HTR-8/SVneo (cell line): ENCODE measurements at regions not wholly inside any gene's neighbourhood (a gene's known extent, or its start where the extent isn't known, plus 50 kb on each side); places are given as distances from the start of the nearest gene placed in this dataset.
"Not testable (repeated sequence)": the region's sequence is repeated elsewhere in the genome, so short reads cannot be mapped to it uniquely, and the experiment has no call there.

Experiments used
- DNase-seq: peaks from one replicate; pipeline ENCODE4 v3.0.0; 2011; ENCODE audit warnings: low spot score, mixed read lengths; ENCODE audit not compliant: insufficient read length
- FAIRE-seq: peaks from 2 replicates; lab custom pipeline; 2011; peaks lifted over from hg19 to GRCh38; lab: Jason Lieb, UNC

DNA sequence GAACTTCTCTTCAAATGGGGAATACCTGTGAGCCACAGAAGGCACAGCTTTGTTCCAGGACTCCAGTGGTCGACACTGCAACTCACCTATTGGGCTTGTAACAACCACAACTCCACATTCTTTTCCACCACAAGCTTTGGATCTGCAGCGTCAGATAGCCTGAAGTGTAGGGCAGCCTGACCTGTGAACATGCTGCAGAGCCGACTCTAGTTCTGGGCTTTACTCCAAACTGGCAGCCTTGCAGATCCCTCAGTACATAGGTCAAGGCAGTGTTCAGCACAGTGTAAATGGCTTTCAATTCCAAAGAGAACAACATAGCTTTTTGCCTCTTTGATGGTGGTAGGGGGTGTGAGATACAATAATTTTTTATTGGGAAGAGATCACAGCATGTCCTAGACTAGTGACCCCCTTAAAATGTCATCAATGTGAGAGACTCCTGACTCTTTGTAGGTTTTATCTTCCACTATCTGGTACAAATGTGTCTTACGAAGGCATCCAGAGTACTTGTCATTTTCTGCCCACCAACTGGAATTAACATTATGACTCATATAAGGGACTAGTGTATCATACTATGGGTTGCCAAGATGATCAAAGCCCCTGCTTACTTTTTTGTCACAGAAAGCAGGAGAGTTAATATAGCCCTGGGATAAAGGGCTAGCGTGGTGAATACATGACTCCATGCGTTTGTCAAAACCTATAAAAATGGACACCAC lies 149.8 kb downstream of the COPS8 start:
- no peak for DNase-seq
- peak; percentile 46 for FAIRE-seq

DNA sequence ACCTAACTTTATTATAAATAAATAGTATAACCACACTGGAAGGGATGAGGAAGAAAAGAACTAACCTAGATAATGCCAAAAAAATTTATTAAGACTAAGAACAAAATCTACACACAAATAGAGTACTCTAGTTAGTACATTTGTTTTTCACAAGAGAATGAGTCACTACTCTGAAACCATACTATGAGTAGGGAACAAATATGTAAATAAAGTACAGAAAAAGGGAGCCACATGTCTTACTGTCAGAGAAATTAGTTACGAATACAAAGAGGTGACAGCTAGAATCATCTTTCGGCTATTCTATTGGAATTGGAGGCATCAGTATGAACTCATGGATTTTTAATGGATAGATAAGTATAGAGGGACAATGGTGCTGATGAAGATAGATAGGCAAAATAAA lies 150.5 kb downstream of the COPS8 start:
- FAIRE-seq (no peak), DNase-seq (no peak)

DNA sequence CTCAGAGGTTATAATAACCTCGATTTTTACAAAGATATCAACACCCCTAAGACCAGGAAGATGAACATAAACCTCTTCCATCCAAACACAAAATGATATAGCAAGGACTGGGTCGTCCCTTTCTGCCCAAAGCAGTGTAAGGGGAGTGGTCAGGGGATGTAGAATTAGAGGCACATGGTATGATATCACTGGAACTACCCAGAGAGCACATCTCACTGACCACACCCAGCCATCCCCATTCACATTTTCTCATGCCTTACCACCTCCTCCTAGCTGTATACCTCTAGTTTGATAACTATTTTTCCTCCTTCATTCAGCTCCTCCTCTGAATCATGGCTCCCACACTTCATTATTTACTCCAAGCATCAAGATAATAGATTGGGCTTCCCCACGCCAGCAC lies 152.6 kb downstream of the COPS8 start:
- DNase-seq (no peak), FAIRE-seq (no peak)

DNA sequence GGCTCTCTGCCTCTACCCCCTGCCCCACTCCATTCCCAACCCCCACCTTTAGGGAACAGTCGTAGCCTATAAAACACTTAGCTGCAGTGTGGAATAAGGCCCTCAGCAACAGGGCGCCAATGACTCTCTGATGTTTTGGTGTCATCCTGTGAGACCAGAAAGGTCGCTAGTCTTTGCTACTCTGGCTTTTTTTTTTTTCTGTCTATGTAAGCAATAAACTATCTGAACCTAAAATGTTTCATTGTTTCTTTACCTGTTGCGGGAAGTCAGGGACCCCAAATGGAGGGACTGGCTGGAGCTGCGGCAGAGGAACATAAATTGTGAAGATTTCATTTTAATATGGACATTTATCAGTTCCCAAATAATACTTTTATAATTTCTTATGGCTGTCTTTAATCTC lies 154.6 kb downstream of the COPS8 start:
- FAIRE-seq = no peak
- no peak for DNase-seq

DNA sequence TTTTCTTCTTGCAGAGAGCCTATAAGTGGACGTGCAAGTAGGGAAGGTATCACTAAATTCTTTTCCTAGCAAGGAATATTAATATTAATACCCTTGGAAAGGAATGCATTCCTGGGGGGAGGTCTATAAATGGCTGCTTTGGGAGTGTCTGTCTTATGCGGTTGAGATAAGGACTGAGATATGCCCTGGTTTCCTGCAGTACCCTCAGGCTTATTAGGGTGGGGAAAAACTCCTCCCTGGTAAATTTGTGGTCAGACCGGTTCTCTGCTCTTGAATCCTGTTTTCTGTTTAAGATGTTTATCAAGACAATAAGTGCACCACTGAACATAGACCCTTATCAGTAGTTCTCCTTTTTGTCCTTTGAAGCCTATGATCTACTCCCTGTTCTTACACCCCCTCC lies 155.2 kb downstream of the COPS8 start:
- not testable (repeated sequence) for DNase-seq, FAIRE-seq

DNA sequence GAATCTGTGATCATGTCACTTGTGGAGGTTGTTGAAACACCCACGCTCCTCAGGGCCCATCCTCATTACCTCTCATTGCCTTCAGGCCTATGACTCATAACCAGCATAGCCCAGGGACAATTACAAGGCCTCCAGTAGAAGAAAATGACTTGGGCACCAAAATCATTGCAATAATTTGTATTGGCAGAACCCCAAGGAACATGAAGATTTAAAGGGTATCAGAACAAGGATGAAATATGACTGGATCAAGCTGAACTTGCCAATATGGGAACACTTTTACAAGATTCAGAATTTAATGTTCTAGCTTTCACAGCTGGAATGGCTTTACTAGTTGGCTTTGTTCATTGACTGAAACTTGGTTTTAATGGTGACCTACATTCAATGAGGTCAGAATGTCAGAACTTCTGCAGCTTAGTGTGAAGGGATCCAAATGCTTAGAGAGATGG lies 156.4 kb downstream of the COPS8 start:
- FAIRE-seq (no peak), DNase-seq (no peak)

DNA sequence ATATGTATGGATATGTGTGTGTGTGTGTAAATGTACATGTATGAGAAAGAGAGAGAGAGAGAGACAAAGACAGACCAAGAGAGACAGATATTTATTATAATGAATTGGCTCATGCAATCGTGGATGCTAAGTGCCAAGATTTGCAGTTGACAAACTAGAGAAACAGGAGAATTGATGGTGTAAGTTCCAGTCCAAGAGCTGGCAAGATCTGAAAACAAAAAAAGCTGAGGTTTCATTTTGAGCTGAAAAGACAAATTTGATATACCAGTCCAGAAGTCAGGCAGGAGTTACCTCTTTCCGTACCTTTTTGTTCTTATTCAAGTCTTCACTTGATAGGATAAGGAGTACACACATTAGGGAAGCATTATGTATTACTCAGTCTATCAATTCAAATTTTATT lies 157.8 kb downstream of the COPS8 start:
- no peak for FAIRE-seq
- DNase-seq = no peak

DNA sequence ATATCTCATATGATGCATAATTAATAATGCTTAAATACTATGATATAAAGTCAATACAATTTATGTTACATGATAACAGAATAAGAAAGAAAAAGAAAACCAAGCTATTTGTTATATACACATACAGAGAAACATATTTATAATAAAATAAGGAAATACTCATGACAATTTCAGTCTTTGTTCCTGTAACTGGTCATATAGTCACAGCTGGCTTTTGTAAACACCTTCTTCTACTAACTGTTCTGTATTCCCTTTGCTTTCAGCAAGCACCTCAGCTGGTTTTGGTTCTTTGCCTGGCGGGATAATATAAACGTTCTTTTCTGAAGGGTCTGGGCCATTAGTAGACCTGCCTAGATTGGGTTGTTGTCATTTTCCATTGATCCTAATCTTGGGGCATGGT lies 158.5 kb downstream of the COPS8 start:
- FAIRE-seq = no peak

DNA sequence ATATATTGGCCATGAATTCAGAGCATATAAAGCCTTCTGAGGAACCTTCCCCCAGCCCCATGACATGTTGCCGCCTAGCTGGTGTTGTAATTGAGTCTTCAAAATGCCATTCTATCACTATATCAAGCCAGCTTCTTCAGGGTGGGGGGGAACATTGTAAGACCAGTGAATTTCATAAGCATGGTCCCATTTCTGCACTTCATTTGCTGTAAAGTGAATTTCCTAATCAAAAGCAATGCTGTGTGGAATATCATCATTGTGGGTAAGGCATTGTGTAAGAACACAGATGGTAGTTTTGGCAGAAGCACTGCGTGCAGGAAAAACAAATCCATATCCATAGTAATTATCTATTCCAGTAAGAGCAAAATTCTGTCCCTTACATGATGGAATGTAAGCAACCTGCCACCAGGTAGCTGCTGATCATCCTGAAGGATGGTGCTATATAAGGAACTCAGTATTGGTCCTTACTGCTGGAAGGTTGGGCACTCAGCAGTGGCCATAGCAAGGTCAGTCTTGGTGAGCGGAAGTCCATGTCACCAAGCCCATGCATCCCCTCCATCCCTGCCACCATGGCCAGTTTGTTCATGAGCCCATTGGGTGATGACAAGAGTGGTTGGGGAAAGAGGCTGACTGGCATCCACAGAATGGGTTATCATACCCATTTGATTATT lies 159.4 kb downstream of the COPS8 start:
- FAIRE-seq (no peak), DNase-seq (no peak)

More for the DNA sequence above, 158.5 kb downstream of the COPS8 start:
- DNase-seq = no peak

DNA sequence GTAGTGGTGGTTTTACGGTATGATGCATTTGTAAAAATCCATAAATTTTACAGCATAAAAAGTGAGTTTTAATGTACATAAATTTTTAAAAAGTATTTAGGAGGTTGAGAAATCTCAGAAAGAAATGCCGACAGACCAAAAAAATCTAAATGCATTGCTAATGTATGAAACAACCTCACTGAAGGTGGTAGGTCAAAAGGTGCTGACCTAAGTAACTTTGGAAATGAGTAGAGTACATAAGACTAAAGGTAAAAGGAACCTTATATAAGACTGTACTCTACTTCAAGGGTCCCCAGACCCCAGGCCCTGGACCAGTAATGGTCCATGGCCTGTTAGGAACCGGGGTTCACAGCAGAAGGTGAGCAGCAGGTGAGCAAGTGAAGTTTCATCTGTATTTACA lies 163.4 kb downstream of the COL6A3 start:
- DNase-seq = no peak
- no peak for FAIRE-seq

DNA sequence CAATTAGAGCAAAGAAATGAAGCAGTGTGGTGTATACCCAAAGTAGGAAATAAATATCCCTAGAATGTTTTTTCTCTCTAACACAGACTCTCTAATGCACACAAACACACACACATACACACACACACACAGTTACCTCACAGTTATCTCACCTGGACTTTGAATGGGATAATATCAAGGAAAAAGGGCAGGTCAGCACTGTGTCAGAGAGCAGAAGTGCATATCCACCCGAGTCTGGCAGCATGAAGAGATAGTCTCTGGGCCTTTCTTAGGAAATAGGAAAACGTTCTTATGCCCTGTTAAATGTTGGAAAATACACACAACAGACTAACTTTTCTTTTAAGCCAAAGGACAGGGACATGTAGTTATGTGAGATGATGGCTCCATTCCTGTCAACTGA lies 162.0 kb downstream of the COL6A3 start:
- DNase-seq (no peak), FAIRE-seq (no peak)

DNA sequence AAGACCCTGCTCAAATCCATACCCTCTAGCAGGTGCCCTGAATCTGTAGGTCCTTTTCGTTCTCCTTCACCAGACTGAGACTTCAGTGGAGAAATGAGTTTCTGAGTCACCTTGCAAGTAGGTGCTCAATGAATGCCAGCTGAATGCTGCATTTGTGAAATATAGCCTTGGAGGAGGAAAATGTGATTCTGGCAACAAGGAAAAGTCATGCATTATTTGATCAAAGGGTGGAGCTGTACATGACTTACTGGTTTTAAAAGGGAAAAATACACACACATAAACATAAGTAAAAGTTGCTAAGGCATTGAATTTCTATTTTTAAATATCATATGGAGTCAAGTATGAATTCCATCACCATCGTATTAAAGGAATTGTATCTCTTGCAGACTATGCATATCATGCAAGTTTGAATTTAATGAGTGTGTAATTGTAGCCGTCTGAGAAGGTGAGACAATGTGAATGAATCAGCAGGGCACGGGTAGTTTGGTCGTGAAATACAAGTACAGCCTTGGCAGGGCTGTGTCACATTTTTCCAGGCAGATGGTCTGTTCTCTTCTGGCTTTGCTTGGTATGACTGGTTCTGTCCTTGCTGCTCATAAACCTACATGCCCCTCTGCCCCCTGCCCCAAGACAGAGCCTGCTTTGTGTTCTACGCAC lies 160.8 kb downstream of the COL6A3 start:
- DNase-seq (no peak), FAIRE-seq (peak; percentile 31)

DNA sequence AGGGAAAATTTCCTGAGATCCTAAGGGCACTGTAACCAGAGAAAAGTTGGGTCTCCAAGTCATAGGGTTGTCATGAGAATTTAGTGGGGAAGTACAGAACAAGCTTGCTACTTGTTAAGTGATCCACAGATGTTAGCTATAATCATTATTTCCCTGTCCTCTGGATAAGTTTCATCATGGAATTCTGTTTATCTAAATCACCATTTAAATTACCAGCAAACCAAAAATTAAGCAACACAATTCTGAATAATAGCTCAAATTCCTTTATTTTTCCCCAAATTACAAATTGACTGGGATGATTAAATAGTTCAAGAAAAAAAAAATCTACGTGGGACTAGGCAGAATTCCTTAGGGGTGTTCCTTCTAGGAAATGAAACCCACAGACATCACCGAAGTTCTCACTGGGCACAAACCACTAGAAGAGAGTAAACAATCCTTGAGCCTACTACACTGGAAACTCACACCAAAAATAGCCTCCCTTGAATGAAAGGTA lies 159.5 kb downstream of the COL6A3 start:
- FAIRE-seq (no peak), DNase-seq (no peak)

DNA sequence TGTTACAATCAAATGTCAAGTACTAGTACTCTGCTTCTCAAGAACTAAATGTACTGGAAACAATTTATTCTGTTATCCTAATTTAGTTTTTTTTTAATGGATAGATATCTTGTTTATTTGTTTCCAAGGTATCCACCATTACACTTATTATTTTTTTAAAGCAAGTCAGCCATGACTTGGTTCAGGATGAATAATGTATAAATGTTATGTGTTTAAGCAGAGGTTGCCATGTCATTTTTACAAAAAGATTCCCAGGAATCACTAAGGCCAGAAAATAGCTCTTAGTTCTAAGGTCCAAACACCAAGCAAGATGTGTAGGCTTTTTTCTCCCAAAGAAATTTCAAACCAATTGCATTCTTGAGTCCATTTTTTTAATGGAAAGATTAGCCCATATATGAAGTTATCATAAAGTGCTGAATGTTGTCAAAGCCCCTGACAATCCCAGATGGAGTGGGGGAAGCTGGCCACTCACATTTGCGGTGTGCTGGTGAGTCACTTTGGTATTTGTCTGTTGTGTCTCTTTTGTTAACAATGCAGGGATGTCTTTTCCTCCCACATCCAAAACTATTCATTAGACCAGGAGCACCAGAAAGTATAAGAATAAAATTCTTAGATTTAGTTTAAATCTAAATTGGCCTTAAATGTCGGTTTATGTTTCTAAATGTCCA lies 158.9 kb downstream of the COL6A3 start:
- peak; percentile 42 for FAIRE-seq
- DNase-seq = peak; percentile 51

DNA sequence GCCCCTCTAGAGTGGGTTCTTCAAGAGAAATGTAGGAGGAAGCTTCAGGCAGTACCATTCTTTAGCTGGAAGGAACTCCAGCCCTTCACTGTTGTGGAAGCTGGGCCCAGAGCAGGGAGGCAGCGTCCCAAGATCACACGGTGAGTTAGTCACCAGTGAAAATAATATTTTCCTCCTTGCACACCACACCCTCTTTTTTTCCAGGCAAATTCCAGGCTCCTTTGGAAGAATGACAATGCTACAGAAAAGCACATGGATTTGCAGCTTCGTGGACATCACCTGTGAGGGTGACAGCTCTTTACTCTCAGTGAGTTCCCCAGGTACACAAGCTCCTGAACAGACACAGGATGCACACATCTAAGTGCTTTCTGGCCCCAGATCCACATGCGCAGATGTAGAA lies 157.1 kb downstream of the COL6A3 start:
- FAIRE-seq = no peak
- DNase-seq = no peak

DNA sequence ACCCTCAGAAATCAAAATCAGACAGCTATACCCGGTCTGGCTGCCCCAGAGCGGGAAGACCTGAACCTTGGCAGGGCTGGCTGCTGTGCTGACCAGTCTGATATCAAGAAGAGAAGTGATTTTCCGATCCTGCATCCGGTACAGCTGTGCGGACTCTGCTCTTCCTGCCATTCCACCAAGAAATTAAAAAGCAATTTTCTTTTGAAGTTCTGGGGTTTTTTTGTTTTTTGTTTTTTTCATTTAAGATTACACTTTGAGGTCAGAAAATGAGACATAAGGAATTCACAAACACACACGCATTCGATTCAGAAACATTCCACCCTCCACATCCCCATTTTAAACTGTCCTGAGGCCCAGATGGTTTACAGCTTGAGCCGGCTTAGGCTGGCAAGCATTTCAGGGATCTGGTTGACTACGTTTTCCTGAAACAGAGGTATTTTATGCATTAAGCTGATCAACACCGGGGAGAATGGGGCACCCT lies 156.5 kb downstream of the COL6A3 start:
- DNase-seq (no peak), FAIRE-seq (no peak)

DNA sequence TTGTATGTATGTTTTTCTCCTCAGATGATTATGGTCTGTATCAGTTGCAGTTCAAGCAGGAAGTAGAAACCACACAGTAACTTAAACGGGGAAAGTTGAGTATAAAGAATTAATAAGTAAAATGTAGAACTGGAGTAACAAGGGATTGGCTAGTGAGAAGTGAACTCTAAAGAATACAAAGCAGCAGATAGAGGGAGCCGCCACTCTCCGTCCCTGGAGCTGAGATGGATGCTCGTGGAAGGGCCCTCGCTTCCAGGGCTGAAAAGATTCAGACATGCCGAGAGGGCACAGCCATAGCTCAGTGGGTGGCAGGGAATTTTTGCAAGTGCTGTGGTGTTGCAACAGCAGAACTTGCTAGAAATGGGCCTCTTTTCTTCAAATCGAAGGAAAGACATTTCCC lies 155.8 kb downstream of the COL6A3 start:
- no peak for FAIRE-seq
- no peak for DNase-seq

DNA sequence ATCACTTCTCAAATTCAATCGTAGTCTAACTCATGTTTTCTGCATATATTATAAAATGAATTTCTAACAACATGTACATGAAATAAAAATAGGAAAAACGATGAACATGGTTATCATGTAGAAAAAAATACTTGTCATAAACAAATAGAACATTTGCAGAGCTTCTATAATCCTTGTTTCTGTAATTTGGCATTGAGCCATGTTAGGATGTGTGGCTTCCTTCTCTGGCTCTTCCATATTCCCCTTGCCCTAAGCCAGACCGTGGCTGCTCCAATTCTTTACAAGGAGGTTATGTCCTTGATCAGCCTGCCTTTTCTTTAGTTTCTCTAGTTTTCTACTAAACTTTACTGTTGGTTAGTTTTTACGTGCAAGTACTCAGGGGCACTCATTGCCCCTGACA lies 155.3 kb downstream of the COL6A3 start:
- DNase-seq (no peak), FAIRE-seq (no peak)

DNA sequence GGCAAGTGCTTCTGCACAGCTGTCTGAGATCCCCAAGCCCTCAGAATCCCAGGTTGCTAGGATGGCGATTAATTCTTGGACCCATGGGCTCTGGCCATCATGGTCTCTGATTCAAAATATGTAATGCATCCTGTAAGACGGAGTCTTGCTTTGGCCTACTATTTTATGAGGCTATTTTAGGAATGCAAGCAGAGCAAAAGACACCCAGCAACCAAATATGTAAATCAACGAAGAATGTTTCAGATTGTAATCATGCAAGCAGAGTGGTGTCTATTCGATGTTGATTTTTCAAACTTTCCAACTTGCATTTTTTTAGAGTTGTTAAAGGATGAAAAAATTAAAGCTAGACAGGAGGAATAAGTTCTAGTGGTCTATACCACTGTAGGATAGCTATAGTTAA lies 154.8 kb downstream of the COL6A3 start:
- FAIRE-seq (no peak), DNase-seq (no peak)

DNA sequence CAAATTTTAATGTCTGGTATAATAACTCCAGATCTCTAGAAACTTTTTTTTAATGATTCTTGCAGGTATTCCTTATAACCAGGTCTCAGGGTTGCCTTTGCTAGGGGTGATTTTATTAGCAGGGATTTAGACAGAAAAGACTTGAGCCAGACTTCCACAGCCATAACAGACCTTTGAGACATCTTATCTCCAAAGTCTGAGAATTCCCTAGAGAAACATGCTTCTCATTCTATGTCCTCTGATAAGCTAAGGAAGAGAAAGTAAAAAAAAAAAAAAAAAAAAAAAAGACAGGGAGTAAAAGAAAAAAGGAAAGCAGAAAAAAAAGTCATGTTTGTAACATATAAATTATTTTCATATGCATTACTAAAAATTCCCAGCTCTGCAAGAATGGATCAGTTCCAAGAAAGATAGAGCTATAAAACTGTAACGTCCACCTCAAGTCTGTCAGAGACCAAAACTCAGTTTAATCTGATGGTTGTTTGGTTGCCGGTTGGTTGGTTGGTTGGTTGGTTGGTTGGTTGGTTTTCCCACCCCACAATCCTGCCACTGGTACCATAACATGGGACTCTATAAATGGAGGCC lies 153.8 kb downstream of the COL6A3 start:
- FAIRE-seq (no peak), DNase-seq (no peak)
